Skeletal muscle tissue (tissue), 3 donors: ENCODE measurements at regions not wholly inside any gene's neighbourhood (a gene's known extent, or its start where the extent isn't known, plus 50 kb on each side); places are given as distances from the start of the nearest gene placed in this dataset.

ENCODE experiments used
- H3K27ac ChIP-seq: one replicate; pipeline ENCODE4 v1.7.0; 2013; ENCODE audit warnings: mild to moderate bottlenecking, low read depth, low read length, inconsistent platforms
- H3K27me3 ChIP-seq, 3 donors: one replicate each; pipeline ENCODE4 v1.7.0; 2013; ENCODE audit warnings: low read length in 3 of 3; ENCODE audit not compliant: control insufficient read depth in 3 of 3, insufficient read depth in 3 of 3
- H3K36me3 ChIP-seq, 3 donors: one replicate each; pipeline ENCODE4 v1.7.0; 2013; ENCODE audit warnings: low read length in 3 of 3; ENCODE audit not compliant: control insufficient read depth in 3 of 3, insufficient read depth in 3 of 3
- H3K4me1 ChIP-seq, 3 donors: one replicate each; pipeline ENCODE4 v1.7.0; 2013; ENCODE audit warnings: low read length in 3 of 3, mild to moderate bottlenecking in 3 of 3; ENCODE audit not compliant: control insufficient read depth in 3 of 3, insufficient read depth in 3 of 3
- H3K4me3 ChIP-seq, 3 donors: one replicate each; pipeline ENCODE4 v1.7.0; 2013; ENCODE audit warnings: low read length in 3 of 3
- H3K9ac ChIP-seq, 3 donors: one replicate each; pipeline ENCODE4 v1.7.0; 2013; ENCODE audit warnings: low read length in 3 of 3, mild to moderate bottlenecking in 3 of 3, moderate library complexity in 2 of 3, low read depth in 1 of 3
- H3K9me3 ChIP-seq, 3 donors: one replicate each; pipeline ENCODE4 v1.7.0; 2013; ENCODE audit warnings: low read length in 3 of 3; ENCODE audit not compliant: control insufficient read depth in 3 of 3
- donor health status: Osteomylitis.

GRCh38 chr6:139857143-139857542 lies 482.7 kb upstream of the CITED2 start:
- H3K9me3 ChIP-seq, result no peaks in the 10 kb centered on the region
- no peaks in the 10 kb centered on the region for H3K36me3 ChIP-seq
- no peak overlapping the region for H3K27ac ChIP-seq
- no peak overlapping the region for H3K4me3 ChIP-seq
- H3K9ac ChIP-seq, result no peak overlapping the region
- H3K4me1 ChIP-seq, result peaks cover 0 to 2% (median 0%) of the 10 kb centered on the region in 3 donors
- no peaks in the 10 kb centered on the region for H3K27me3 ChIP-seq

- Histone ChIP-seq H3K9ac (no peak overlapping the region), H3K9me3 (no peaks in the 10 kb centered on the region), H3K27ac (no peak overlapping the region)
These were observed 482.1 kb upstream of the CITED2 start for GRCh38 chr6:139856562-139856961.

GRCh38 chr6:139855671-139856311 lies 481.3 kb upstream of the CITED2 start:
- H3K27me3 ChIP-seq, result no peaks in the 10 kb centered on the region
- no peaks in the 10 kb centered on the region for H3K36me3 ChIP-seq
- H3K9ac ChIP-seq, result no peak overlapping the region

More at GRCh38 chr6:139856562-139856961, 482.1 kb upstream of the CITED2 start:
- no peaks in the 10 kb centered on the region for H3K36me3 ChIP-seq
- H3K4me1 ChIP-seq, result peaks cover 0 to 2% (median 0%) of the 10 kb centered on the region in 3 donors
- no peaks in the 10 kb centered on the region for H3K27me3 ChIP-seq
- H3K4me3 ChIP-seq, result no peak overlapping the region

GRCh38 chr6:139853302-139853992 lies 479.0 kb upstream of the CITED2 start:
- Histone ChIP-seq H3K4me1 (peaks cover 0 to 2% (median 0%) of the 10 kb centered on the region in 3 donors), H3K9me3 (no peaks in the 10 kb centered on the region), H3K4me3 (no peak overlapping the region), H3K9ac (no peak overlapping the region), H3K27ac (no peak overlapping the region), H3K27me3 (no peaks in the 10 kb centered on the region), H3K36me3 (no peaks in the 10 kb centered on the region)

More at GRCh38 chr6:139855671-139856311, 481.3 kb upstream of the CITED2 start:
- no peak overlapping the region for H3K4me3 ChIP-seq
- no peak overlapping the region for H3K27ac ChIP-seq
- H3K9me3 ChIP-seq, result no peaks in the 10 kb centered on the region
- H3K4me1 ChIP-seq, result peaks cover 0 to 2% (median 0%) of the 10 kb centered on the region in 3 donors

- no peaks in the 10 kb centered on the region for H3K9me3 ChIP-seq
- H3K4me1 ChIP-seq, result peaks cover 0 to 2% (median 0%) of the 10 kb centered on the region in 3 donors
- no peak overlapping the region for H3K27ac ChIP-seq
- H3K27me3 ChIP-seq, result no peaks in the 10 kb centered on the region
- H3K36me3 ChIP-seq, result no peaks in the 10 kb centered on the region
- no peak overlapping the region for H3K4me3 ChIP-seq
- H3K9ac ChIP-seq, result no peak overlapping the region
These were observed 478.2 kb upstream of the CITED2 start for GRCh38 chr6:139852488-139853140.

- no peak overlapping the region for H3K9ac ChIP-seq
- H3K36me3 ChIP-seq, result no peaks in the 10 kb centered on the region
- no peak overlapping the region for H3K4me3 ChIP-seq
- no peak overlapping the region for H3K27ac ChIP-seq
- no peaks in the 10 kb centered on the region for H3K27me3 ChIP-seq
- no peaks in the 10 kb centered on the region for H3K9me3 ChIP-seq
- H3K4me1 ChIP-seq, result peaks cover under 1 to 4% (median 2%) of the 10 kb centered on the region in 3 donors
These were observed 477.6 kb upstream of the CITED2 start for GRCh38 chr6:139852067-139852466.

GRCh38 chr6:139851206-139851605 lies 476.8 kb upstream of the CITED2 start:
- H3K4me1 ChIP-seq, result peaks cover 4 to 9% (median 6%) of the 10 kb centered on the region in 3 donors
- no peak overlapping the region for H3K9ac ChIP-seq
- no peaks in the 10 kb centered on the region for H3K27me3 ChIP-seq
- no peak overlapping the region for H3K27ac ChIP-seq
- no peaks in the 10 kb centered on the region for H3K36me3 ChIP-seq
- H3K9me3 ChIP-seq, result no peaks in the 10 kb centered on the region
- no peak overlapping the region for H3K4me3 ChIP-seq

GRCh38 chr6:139850512-139850911 lies 476.1 kb upstream of the CITED2 start:
- H3K9ac ChIP-seq, result no peak overlapping the region
- no peak overlapping the region for H3K27ac ChIP-seq
- H3K36me3 ChIP-seq, result no peaks in the 10 kb centered on the region
- H3K4me3 ChIP-seq, result no peak overlapping the region
- H3K4me1 ChIP-seq, result peaks cover 4 to 6% (median 6%) of the 10 kb centered on the region in 3 donors
- no peaks in the 10 kb centered on the region for H3K27me3 ChIP-seq
- H3K9me3 ChIP-seq, result no peaks in the 10 kb centered on the region

- Histone ChIP-seq H3K4me3 (no peak overlapping the region), H3K9ac (no peak overlapping the region), H3K9me3 (no peaks in the 10 kb centered on the region), H3K36me3 (no peaks in the 10 kb centered on the region), H3K4me1 (peaks cover 4 to 6% (median 6%) of the 10 kb centered on the region in 3 donors), H3K27ac (no peak overlapping the region), H3K27me3 (no peaks in the 10 kb centered on the region)
These were observed 473.0 kb upstream of the CITED2 start for GRCh38 chr6:139847457-139847813.
